ENCODE measurements at regions not wholly inside any gene's neighbourhood (a gene's known extent, or its start where the extent isn't known, plus 50 kb on each side); places are given as distances from the start of the nearest gene placed in this dataset.

GRCh38 chr10:20672741-20673140 lies 224.4 kb downstream of the NEBL start:
- no peak for TF ChIP-seq CTCF (conservative IDR thresholded peaks at IDR 0.05 in 1 of 2, IDR thresholded peaks at IDR 0.05 in 1 of 2; ENCODE audit: extremely low read depth in 1 of 2, insufficient read depth in 1 of 2, low read depth in 1 of 2, low read length in 2 of 2)
- no peak for TF ChIP-seq EZH2 (IDR thresholded peaks at IDR 0.05; ENCODE audit: borderline replicate concordance, low read length)

Data from mammary epithelial cell (primary cell).